NCI-H187 treated with DMSO at 0.1 percent for 48 hours (cell line): ENCODE measurements at regions not wholly inside any gene's neighbourhood (a gene's known extent, or its start where the extent isn't known, plus 50 kb on each side); places are given as distances from the start of the nearest gene placed in this dataset.

ENCODE experiments used
- DNase-seq: peaks from one replicate; lab custom pipeline; 2025; lab: John Stamatoyannopoulos, UW

DNA sequence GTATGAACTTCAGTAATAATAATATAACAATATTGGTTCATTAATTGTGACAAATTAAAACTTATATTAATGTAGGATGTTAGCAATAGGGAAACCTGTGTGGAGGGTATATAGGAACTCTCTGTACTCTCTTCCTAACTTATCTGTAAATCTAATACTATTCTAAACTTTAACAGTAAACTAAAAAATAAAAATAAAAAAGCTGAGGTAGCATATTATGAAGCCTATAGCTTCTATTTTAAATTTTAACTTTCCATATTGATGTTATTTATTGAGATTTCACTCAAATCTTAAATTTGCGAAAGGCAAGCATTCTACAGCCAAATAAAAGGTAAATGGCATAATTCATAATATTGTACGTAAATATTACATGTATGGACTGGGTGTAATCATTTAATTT, 326.4 kb downstream of the MEI4 start:
- no peak for DNase-seq

DNA sequence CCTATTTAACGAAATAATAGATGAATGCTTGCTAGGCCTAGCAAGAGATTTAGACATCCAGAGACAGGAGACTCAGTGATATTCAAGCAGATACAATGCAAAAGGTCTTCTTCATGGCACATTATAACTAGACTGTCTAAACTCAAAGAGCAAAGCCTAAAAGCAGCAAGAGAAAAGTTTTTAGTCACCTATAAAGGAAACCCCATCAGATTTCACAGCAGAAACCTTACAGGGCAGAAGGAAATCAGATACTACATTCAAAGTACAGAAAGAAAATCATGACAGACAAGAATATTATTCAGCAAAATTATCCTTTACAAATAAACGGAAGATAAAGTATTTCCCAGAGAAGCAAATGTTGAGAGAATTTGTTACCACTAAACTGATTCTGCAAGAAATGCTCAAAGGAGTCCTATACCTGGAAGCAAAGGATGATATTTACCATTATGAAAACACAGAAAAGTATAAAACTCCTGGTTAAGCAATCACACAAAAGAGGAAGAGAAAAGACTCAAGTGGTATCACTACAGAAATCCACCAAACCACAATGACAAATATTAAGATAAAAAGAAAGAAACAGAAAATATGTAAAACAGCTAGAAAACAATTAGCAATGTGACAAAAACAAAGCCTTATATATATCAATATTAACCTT, 333.7 kb downstream of the MEI4 start:
- no peak for DNase-seq

DNA sequence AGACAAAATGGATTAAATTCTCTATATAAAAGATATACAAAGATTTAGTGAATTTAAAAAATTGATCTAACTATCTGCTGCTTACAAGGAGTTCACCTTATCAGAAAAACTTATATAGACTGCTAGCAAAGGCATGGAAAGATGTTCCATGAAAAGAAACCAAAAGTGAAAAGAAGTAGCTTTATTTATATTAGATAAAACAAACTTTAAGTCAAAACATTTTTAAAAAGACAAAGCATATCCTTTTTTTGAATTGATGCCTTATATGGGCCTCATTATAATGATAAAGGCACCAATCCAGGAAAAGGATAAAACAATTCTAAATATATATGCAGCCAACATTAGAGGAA, 334.2 kb downstream of the MEI4 start:
- no peak for DNase-seq

DNA sequence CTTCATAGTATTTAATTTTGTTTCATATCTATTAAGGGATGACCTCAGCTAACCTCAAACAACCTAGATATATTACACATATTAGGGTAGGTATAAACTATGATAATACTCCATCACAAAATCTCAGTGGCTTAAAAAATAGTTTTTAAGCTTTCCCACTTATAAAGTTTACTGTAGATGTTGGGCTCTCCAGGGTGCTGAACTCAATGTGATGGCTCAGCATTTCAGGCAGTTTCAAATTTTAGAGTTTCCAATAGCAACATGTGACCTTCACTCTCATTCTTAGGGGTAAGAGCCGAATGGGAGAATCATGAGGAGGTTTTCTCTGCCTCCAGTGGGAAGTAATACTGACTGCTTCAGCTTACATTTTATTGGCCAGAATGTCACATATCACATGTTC, 357.3 kb downstream of the MEI4 start:
- DNase-seq: no peak

DNA sequence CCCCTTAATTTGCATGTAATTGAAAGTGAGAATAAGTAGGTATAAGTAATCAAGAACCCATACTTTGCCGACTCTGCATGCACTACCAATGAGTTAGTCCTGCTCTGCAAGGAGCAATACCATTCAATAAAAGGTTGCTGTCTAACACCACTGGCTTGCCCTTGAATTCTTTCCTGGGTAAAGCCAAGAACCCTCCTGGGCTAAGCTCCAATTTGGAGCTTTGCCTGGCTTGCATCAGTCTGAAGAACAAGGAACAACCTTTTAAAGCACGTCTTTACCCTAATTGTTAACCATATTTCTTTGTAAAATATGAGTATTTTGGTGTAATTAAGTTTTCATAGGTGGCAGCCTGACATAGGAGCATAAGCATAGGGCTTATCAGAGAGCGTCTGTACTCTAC, 367.7 kb downstream of the MEI4 start:
- DNase-seq: no peak

DNA sequence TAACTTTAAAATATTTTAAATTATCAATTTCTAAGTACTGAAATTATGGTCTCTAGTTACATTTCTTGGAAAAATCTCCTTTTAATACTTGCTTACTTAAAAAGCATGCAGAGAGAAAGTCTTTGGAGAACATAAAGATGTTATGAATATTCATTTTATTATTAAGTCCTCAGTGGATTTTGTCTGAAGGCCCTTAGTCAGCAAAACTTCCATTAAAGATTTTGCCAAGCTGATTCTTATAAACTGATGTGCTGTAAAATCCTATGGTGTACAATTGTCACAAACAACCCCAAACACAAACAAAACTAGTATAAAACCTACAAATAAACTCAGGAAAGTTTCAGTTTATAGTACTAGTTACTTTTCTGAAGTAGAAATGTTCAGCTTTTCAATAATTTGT, 372.7 kb downstream of the MEI4 start:
- DNase-seq: no peak

DNA sequence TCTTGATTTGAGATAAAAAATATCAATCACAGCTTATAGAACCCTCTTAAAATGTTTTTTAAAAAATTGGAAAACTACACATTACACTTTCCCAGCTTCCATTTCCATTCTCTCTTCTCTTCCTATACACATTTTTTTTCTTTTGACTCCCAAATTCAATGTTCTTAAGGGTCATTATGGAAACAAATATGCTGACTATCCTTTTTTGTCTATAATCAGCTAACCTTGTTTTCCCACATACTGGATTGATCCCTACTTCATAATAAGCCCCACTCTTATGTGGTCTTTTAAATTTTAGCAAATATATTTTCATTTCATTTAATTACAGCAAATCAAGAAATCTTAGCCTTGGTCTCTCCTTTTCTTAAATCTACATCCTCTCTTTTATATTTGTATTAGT, 378.4 kb downstream of the MEI4 start:
- DNase-seq: no peak

DNA sequence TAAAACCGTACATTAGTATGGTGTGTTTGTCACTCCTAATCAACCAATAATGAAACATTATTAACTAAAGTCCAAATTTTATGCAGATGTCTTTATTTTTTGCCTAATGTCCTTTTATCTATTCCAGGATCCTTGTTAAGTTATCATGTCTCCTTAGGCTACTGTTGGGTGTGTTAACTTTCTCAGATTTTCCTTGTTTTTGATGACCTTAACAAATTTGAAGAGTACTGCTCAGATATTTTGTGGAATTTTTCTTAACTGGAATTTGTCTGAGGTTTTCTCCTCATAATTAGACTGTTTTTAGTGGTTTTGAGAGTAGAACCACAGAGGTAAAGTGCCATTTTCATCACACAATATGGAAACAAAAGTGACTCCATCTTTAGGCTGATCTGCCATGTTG, 406.3 kb downstream of the MEI4 start:
- DNase-seq: no peak

DNA sequence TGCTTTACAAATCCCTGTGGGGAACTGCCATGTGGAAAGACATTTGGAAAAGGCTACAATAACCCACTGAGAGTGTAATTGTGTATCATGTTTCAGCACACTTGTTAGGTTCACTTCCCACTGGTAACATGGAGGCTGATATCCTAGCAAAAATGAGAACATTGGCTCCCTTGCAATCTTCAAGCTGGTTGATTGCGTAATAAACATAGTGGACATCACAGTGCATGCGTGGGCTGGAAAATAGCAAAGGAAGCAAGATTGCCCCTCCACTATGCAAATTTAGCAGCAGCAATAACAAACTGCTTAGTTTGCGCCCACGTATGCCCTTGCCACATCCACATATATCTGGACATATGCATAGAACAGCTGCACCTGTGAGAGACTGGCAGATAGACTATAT, 410.2 kb downstream of the MEI4 start:
- no peak for DNase-seq

DNA sequence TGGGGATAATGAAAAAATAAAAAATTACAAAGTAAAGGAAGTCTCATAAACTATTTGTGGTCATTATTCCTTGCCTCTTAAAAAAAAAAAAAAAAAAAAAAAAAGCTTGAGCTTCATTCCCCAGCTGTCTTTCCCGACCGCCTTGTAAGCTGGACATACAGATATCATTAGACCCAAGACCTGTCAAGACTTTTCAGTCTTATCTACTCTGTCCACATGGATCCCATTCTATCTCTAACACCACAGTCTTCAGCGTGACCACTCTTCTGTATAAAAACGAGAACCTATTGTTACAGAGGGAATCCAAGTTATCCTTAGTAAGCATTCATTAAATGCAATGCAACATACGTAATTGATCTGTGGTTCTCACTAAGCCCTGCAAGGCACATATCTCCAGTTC, 423.5 kb downstream of the MEI4 start:
- DNase-seq: no peak

DNA sequence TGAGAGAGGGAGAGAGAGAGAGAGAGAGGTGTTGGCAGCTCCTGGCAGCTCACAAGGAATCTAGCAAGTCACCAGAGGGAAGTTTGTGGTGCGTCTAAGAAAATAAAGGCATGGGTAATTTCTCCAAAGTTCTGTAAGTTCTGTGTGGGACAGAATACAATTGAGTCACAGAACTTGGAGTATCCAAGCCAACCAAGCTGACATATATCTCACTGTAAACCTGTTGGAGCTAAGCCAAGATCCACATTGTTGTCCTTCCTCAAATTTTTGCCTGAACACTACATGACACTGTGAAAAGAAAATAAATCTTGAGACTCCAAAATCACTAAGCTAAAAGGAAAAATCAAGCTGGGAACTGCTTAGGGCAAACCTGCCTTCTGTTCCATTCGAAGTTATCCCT, 436.7 kb downstream of the MEI4 start:
- DNase-seq: no peak

DNA sequence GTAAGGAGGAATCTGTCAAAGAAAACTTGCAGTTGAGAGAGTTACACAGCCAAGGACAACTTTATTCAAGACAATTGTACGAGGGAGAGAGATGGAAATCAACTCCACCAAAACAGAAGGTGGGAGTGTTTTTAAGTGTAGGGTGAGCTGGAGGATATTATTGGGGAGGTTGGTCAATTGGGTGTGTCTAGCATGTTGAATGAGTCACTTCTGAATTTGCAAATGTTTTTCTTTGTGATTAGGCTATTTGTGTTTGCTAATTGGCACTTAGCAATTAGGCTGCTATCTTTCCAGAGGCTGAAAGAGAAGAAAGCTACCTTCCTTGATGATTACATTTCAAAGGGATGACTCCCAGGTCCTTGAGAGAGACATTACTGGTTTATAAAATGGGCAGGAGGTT, 441.1 kb downstream of the MEI4 start:
- DNase-seq: no peak

DNA sequence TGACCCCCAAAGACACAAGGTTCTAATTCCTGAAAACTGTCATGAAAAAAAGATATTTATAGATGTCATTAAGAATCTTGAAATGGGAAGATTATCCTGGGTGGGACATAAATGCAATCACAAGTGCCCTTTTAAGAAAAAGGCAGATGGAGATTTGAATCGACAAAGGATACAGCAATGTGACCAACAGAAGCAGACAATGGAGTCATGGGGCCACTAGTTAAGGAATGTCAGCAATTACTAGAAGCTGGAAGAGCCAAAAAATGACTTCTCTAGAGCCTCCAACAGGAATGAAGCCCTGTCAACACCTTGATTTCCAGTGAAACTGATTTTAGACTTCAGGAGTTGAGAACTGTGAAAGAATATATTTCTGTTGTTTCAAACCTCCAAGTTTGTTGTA, 448.5 kb downstream of the MEI4 start:
- DNase-seq: no peak

DNA sequence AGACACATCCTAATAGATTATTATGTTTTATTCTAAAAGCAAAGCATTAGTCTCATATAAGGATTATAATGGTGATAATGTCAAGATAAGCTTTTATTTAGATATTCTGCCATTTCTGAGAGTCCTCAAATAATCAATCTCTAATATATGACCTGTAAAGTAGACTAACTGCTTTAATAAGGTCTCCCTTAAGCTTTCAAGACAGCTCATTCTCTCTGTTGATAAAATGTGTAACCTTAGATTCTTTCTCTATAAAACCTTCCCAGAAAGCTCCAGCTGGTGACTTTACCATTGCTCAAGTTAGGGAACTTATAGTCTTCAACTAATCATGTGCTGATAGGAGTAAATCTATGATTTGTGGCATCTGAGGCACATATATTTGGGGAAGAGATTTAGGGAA, 457.8 kb downstream of the MEI4 start:
- no peak for DNase-seq

DNA sequence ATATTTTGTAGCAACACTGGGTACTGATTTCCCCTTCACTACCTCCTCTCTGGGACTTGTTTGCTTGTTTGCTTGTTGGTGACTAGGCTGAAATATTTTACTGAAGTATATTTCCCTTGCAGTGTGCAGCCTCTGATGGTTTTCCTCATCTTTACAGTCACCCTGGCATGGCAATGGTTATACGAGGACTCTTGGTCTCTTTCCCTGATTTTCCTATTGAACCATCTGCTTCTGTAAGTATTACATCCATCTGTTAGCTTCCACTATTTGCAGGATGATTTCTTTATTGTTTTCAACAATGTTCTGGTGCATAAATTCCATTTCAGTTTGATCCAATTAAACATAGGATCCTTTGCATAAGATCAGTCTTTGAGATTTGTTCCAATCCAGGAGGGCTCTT, 465.1 kb downstream of the MEI4 start:
- no peak for DNase-seq

DNA sequence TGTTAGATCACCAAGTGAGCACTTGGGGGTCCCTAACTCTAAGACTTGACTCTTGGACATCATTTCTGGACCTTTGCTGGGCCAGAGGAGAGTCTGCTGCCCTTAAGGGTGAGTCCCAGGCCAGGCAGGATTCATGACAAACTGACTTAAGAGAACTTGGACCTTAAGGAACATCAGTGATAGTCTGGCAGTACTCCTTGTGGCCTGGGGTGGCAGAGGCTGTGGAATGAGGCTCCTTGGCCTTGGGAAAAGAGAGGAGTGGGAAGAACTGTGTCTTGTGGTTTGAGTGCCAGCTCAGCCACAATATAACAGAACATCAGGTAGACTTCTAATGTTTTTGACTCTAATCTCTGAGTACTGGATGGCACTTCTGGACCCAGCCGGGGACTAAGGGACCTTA, 478.7 kb downstream of the MEI4 start:
- no peak for DNase-seq

DNA sequence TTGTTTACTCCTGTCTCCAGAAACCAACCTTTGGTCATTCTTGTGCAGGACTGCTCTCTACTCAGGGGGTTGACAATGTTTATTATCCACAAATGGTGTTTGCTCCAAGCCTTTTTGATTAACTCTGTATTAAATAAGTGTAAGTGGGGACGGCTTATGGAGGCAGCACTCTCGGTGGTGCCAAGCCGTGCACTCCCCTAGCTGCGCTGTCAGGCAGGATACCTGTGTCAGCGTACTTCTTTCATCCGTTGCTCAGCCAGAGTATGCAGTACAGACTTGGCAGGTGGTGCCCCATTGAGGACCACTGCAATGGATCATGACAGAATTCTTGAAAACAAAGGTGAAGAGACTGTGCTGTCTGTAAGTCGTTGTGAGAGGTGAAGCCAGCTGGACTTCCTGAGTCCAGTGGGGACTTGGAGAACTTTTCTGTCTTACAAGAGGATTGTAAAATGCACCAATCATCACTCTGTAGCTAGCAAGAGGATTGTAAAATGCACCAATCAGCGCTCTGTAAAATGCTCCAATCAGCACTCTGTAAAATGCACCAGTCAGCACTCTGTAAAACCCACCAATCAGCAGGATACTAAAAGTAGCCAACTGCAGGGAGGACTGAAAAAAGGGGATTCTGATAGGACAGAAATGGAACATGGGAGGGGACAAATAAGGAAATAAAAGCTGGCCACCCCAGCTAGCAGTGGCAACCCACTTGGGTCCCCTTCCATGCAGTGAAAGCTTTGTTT, 480.0 kb downstream of the MEI4 start:
- no peak for DNase-seq

DNA sequence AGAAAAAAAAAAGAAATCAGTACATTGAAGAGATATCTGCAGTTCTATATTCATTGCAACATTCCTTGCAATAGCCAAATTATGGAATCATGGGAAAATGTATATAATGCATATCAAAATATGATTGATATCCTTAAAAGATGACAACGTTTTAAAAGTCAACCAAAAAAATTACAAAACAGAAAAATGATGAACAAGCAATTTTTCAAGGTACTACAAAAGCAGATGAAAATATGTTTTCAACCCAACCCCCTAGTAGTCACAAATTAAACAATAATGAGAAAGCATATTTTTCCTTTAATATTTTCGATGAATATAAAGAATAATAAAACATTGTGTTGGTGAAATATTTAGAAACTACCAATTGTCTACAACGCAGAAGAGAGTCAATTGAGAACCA, 497.6 kb downstream of the MEI4 start:
- DNase-seq: no peak

DNA sequence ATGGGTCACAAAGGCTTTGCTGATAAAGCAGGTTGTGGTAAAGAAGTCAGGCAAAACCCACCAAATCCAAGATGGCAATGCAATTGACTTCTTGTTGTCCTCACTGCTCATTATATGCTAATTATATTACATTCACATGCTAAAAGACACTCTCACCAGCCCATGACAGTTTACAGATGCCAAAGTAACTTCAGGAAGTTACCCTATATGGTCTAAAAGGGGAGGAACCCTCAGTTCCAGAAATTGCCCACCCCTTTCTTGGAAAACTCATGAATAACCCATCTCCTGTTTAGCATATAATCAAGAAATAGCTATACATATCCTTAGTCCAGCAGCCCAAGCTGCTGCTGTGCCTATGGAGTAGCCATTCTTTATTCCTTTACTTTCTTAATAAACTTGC, 501.1 kb downstream of the MEI4 start:
- DNase-seq: no peak

DNA sequence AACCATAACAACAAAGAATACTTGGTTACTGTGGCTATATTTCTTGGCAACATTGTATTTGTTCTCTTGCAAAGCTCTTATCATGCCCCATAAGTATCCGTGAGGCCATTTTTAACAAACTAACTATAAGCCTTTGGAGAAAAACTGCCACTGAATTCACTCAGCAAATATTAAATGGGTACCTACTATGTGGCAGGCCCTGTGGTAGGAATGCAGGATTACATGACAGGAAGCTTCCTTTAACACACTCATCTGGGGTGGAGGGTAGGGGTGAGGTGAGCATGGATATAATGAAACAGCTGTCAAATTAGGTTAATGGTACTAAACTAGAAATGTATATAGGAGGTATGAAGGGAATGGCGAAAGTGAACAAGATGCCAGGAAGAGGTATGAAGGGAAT, 504.8 kb downstream of the MEI4 start:
- no peak for DNase-seq

DNA sequence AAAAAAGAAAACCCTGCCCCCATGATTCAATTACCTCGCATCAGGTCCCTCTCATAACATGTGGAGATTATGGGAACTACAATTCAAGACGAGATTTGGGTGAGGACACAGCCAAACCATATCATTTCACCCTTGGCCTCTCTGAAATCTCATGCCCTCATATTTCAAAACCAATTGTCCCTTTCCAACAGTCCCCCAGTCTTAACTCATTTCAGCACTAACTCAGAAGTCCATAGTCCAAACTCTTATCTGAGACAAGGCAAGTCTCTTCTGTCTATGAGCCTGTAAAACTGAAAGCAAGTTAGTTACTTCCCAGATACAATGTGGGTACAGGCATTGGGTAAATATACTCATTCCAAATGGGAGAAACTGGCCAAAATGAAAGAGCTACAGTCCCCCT, 536.1 kb downstream of the MEI4 start:
- no peak for DNase-seq

DNA sequence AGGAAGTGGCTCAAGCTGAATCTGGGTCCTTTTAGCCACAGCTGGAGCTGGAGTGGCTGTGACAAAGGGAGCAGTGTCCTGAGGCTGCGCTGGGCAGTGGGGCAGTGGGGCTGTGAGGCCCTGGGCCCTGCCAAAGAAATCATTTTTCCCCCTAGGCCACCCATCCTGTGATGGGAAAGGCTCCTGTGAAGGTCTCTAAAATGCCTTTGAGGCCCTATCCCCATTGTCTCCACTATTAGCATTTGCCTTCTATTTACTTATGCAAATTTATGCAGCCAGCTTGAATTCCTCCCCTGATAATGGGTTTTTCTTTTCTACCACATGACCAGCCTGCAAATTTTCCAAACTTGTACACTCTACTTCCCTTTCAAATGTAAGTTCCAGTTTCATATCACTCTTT, 539.2 kb downstream of the MEI4 start:
- DNase-seq: no peak

DNA sequence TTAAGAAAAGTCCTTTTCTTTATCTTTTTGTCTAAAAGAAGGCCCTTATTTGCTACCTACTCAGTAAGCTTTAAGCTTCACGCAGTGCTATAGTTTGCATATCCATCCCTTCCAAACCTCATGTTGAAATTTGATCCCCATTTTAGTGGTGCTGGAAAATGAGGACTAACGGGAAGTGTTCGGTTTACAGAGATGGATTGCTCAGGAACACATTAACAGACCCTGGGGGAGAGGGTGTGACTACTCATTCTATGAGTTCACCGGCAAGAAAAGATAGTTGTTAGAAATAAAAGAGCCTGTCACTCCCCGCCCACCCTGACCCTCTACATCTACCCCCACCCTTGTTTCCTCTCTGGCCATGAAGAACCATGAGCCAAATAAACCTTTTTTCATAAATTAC, 546.2 kb downstream of the MEI4 start:
- DNase-seq: no peak

DNA sequence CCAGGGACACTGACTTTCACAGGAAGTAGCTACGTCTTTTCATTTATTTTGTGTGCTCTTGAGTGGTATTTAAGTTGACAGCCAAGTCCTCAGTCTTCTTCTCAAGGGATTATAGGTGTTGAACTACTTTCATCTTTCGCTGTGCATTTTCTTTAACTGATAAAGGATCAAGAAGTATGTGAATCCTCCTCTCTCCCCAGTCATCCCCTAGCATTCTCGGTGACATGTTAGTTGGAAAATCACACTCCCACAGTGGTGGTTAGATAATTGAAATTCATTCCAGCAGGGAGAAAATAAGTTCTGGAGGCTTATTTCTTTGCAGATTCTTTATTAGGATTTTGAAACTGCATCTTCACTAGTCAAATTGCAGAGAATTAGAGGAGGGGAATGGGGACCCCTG, 569.4 kb downstream of the MEI4 start:
- no peak for DNase-seq
